ENCODE measurements at regions not wholly inside any gene's neighbourhood (a gene's known extent, or its start where the extent isn't known, plus 50 kb on each side); places are given as distances from the start of the nearest gene placed in this dataset.

- Histone ChIP-seq H4K20me1 (ENCODE audit: insufficient read depth) (no peaks in the 10 kb centered on the region), H3K4me2 (no peak overlapping the region), H3K79me2 (ENCODE audit: low read depth) (no peaks in the 10 kb centered on the region), H3K4me1 (replicated peaks; ENCODE audit: insufficient read depth) (peaks cover 17% of the 10 kb centered on the region), H3F3A (ENCODE audit: insufficient read depth, low read depth) (no peaks in the 10 kb centered on the region), H3K9me3 (ENCODE audit: insufficient read depth, low read depth) (no peaks in the 10 kb centered on the region), H3K9me2 (ENCODE audit: insufficient read depth) (no peaks in the 10 kb centered on the region), H2AFZ (no peak overlapping the region), H3K36me3 (ENCODE audit: low read depth) (no peaks in the 10 kb centered on the region), H3K27ac (no peak overlapping the region), H3K4me3 (no peak overlapping the region), H3K27me3 (ENCODE audit: insufficient read depth, low read depth) (no peaks in the 10 kb centered on the region)
- TF ChIP-seq CTCF (conservative IDR thresholded peaks at IDR 0.05): no peak
- TF ChIP-seq EZH2 (IDR thresholded peaks at IDR 0.05; ENCODE audit: low read depth): no peak
- POLR2A ChIA-PET (ENCODE audit: unreplicated experiment): interaction anchor here (0.6 kb wide), 1 partner anchor 212 kb away, joined by 5 read pairs; no protein-coding TSS in a partner anchor
- no TSS peak for BruUV-seq (replicated peaks)
- CTCF ChIA-PET: no interaction called here
- intact Hi-C loops (cut with micrococcal nuclease; ENCODE audit: unreplicated experiment): no loop called here
- no peak for DNase-seq
Observed at GRCh38 chr17:31686495-31686894, 172.5 kb downstream of the COPRS start.

DNA sequence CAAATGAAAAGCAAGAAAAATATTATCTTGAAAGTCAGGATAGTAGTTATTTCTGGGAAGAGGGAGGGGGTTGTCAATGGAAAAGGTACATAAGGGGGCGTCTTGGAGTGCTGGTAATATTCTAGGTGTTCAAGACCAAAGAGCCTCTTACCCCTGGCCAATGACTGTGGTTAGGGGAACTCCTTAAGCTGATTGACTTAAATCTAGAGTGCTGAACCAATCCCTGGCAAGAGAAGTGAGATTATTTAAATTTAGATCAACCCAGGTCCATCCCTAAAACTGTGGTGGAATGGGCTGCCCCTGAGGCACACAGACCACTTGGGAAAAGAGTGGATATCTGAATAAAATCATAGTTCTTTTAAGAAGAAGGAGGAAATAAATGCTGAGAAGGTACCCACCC is 174.1 kb downstream of the COPRS start:
- ChIA-PET CTCF (no interaction called here), POLR2A (ENCODE audit: unreplicated experiment) (no interaction called here)
- Histone ChIP-seq H3K36me3 (ENCODE audit: low read depth) (no peaks in the 10 kb centered on the region), H3K4me2 (no peak overlapping the region), H3F3A (ENCODE audit: insufficient read depth, low read depth) (no peaks in the 10 kb centered on the region), H3K27ac (no peak overlapping the region), H3K9me3 (ENCODE audit: insufficient read depth, low read depth) (no peaks in the 10 kb centered on the region), H4K20me1 (ENCODE audit: insufficient read depth) (no peaks in the 10 kb centered on the region), H2AFZ (no peak overlapping the region), H3K4me3 (no peak overlapping the region), H3K4me1 (replicated peaks; ENCODE audit: insufficient read depth) (peaks cover 17% of the 10 kb centered on the region), H3K27me3 (ENCODE audit: insufficient read depth, low read depth) (no peaks in the 10 kb centered on the region), H3K79me2 (ENCODE audit: low read depth) (no peaks in the 10 kb centered on the region), H3K9me2 (ENCODE audit: insufficient read depth) (no peaks in the 10 kb centered on the region)
- intact Hi-C loops (cut with micrococcal nuclease; ENCODE audit: unreplicated experiment): no loop called here
- no peak for DNase-seq
- TF ChIP-seq CTCF (conservative IDR thresholded peaks at IDR 0.05) (no peak), EZH2 (IDR thresholded peaks at IDR 0.05; ENCODE audit: low read depth) (no peak)
- no TSS peak for BruUV-seq (replicated peaks)

DNA sequence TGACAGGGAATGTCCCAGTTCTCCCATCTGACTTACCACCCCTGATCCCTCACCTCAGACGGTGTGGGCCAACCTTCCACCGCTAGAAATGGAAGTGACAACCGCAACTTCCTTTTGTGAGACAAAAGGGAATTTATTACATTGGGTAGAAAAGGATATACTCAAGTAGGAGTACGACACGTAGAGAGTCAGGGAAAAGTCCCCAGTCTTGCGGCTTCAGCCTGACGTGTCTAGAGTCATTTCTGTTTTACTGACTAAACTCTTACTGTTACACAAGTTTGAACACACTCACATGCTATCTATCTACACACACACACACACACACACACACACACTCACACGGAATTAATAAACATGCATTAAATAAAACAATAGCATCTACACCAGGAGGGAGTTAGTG is 178.9 kb downstream of the COPRS start:
- H2AFZ ChIP-seq: no peak overlapping the region
- no peak for DNase-seq
- CTCF ChIA-PET: interaction anchor here (0.6 kb wide), 1 partner anchor 84 kb away, joined by 3 read pairs; no protein-coding TSS in a partner anchor
- H3K27ac ChIP-seq: no peak overlapping the region
- intact Hi-C loops (cut with micrococcal nuclease; ENCODE audit: unreplicated experiment): no loop called here
- H3F3A ChIP-seq (ENCODE audit: insufficient read depth, low read depth): peaks cover 5% of the 10 kb centered on the region
- no peak overlapping the region for H3K4me3 ChIP-seq
- no peaks in the 10 kb centered on the region for H3K9me2 ChIP-seq (ENCODE audit: insufficient read depth)
- H4K20me1 ChIP-seq (ENCODE audit: insufficient read depth): no peaks in the 10 kb centered on the region
- no peak overlapping the region for H3K4me2 ChIP-seq
- H3K79me2 ChIP-seq (ENCODE audit: low read depth): no peaks in the 10 kb centered on the region
- H3K27me3 ChIP-seq (ENCODE audit: insufficient read depth, low read depth): no peaks in the 10 kb centered on the region
- POLR2A ChIA-PET (ENCODE audit: unreplicated experiment): interaction anchor here (0.5 kb wide), 1 partner anchor 64 kb away, joined by 7 read pairs; no protein-coding TSS in a partner anchor
- no peaks in the 10 kb centered on the region for H3K9me3 ChIP-seq (ENCODE audit: insufficient read depth, low read depth)
- peaks cover 13% of the 10 kb centered on the region for H3K4me1 ChIP-seq (replicated peaks; ENCODE audit: insufficient read depth)
- TF ChIP-seq CTCF (conservative IDR thresholded peaks at IDR 0.05) (no peak), EZH2 (IDR thresholded peaks at IDR 0.05; ENCODE audit: low read depth) (no peak)
- BruUV-seq (replicated peaks): no TSS peak
- H3K36me3 ChIP-seq (ENCODE audit: low read depth): no peaks in the 10 kb centered on the region
